Mesendoderm (in vitro differentiated cells): ENCODE measurements at regions not wholly inside any gene's neighbourhood (a gene's known extent, or its start where the extent isn't known, plus 50 kb on each side); places are given as distances from the start of the nearest gene placed in this dataset.
"Not testable (repeated sequence)": the region's sequence is repeated elsewhere in the genome, so short reads cannot be mapped to it uniquely, and the experiment has no call there.

ENCODE experiments used
- DNase-seq: peaks from one replicate; pipeline ENCODE4 v3.0.0; 2013
- H2AK5ac ChIP-seq: 2 replicates; pipeline ENCODE4 v1.6.1; 2013; ENCODE audit warnings: low read length, inconsistent platforms
- H2BK120ac ChIP-seq: 2 replicates; pipeline ENCODE4 v1.6.1; 2013; ENCODE audit warnings: low read depth, mild to moderate bottlenecking, low read length, moderate library complexity, mixed read lengths
- H2BK15ac ChIP-seq: replicated peaks from 2 replicates; pipeline ENCODE4 v1.6.1; 2013; ENCODE audit warnings: low read depth, mild to moderate bottlenecking, moderate library complexity
- H2BK5ac ChIP-seq: 2 replicates; pipeline ENCODE4 v1.6.1; 2013; ENCODE audit warnings: low read length, inconsistent platforms
- H3K18ac ChIP-seq: 2 replicates; pipeline ENCODE4 v1.6.1; 2013; ENCODE audit warnings: mild to moderate bottlenecking, low read length, mixed read lengths
- H3K23ac ChIP-seq: one replicate; pipeline ENCODE4 v1.6.1; 2013; ENCODE audit warnings: low read length
- H3K27ac ChIP-seq: 2 replicates; pipeline ENCODE4 v1.5.1; 2013; ENCODE audit warnings: low read depth, mild to moderate bottlenecking, inconsistent platforms, low read length, moderate library complexity
- H3K27me3 ChIP-seq: 2 replicates; pipeline ENCODE4 v1.6.1; 2013; ENCODE audit warnings: low read length, control low read depth, mild to moderate bottlenecking, inconsistent platforms; ENCODE audit not compliant: insufficient read depth, poor library complexity
- H3K36me3 ChIP-seq: 2 replicates; pipeline ENCODE4 v1.6.1; 2013; ENCODE audit warnings: low read length, inconsistent platforms; ENCODE audit not compliant: control insufficient read depth, insufficient read depth
- H3K4ac ChIP-seq: one replicate; pipeline ENCODE4 v1.6.1; 2013; ENCODE audit warnings: low read depth, mild to moderate bottlenecking, low read length, moderate library complexity
- H3K4me1 ChIP-seq: 2 replicates; pipeline ENCODE4 v1.6.1; 2013; ENCODE audit warnings: low read depth, low read length, inconsistent platforms; ENCODE audit not compliant: control insufficient read depth
- H3K4me2 ChIP-seq: 2 replicates; pipeline ENCODE4 v1.6.1; 2013; ENCODE audit warnings: low read length
- H3K4me3 ChIP-seq: 2 replicates; pipeline ENCODE4 v1.5.1; 2013; ENCODE audit warnings: mild to moderate bottlenecking, low read length
- H3K56ac ChIP-seq: one replicate; pipeline ENCODE4 v1.6.1; 2013; ENCODE audit warnings: low read length
- H3K79me1 ChIP-seq: 2 replicates; pipeline ENCODE4 v1.6.1; 2013; ENCODE audit warnings: low read length, inconsistent platforms
- H3K79me2 ChIP-seq: 2 replicates; pipeline ENCODE4 v1.6.1; 2013; ENCODE audit warnings: mild to moderate bottlenecking, low read length; ENCODE audit not compliant: control insufficient read depth, insufficient read depth
- H3K9ac ChIP-seq: 2 replicates; pipeline ENCODE4 v1.6.1; 2013; ENCODE audit warnings: low read length, inconsistent platforms
- H4K5ac ChIP-seq: one replicate; pipeline ENCODE4 v1.6.1; 2013; ENCODE audit warnings: low read length
- H4K8ac ChIP-seq: one replicate; pipeline ENCODE4 v1.6.1; 2013; ENCODE audit warnings: low read depth, mild to moderate bottlenecking, control low read depth, low read length, moderate library complexity
- WGBS: extraction: QIAGEN DNeasy Blood & Tissue Kit; methylation state at CpG from one replicate; pipeline ENCODE4 v1.1.7; 2013; ENCODE audit warnings: low lambda C conversion rate, missing lambda C conversion rate; ENCODE audit not compliant: insufficient coverage; ENCODE audit errors: extremely low coverage; 5-methylcytosine and 5-hydroxymethylcytosine counted together

- no peak overlapping the region for H2BK120ac ChIP-seq
- H4K8ac ChIP-seq = no peak overlapping the region
- no peak overlapping the region for H3K18ac ChIP-seq
- no CpG with 5 or more reads among the region's 1 CpG for WGBS
- H3K27ac ChIP-seq = no peak overlapping the region
- no peak overlapping the region for H3K23ac ChIP-seq
- H3K4me3 ChIP-seq = no peak overlapping the region
- H3K79me1 ChIP-seq = no peaks in the 10 kb centered on the region
- H3K79me2 ChIP-seq = no peaks in the 10 kb centered on the region
- no peak overlapping the region for H3K56ac ChIP-seq
- H3K27me3 ChIP-seq = no peaks in the 10 kb centered on the region
- no peak overlapping the region for H2BK15ac ChIP-seq
- H2AK5ac ChIP-seq = no peak overlapping the region
- no peak overlapping the region for H3K9ac ChIP-seq
- H3K4ac ChIP-seq = no peak overlapping the region
- H3K4me2 ChIP-seq = no peak overlapping the region
- no peak overlapping the region for H2BK5ac ChIP-seq
- no peak for DNase-seq
- H4K5ac ChIP-seq = no peak overlapping the region
- H3K4me1 ChIP-seq = no peaks in the 10 kb centered on the region
- no peaks in the 10 kb centered on the region for H3K36me3 ChIP-seq
These were observed 152.6 kb upstream of the EPHA4 start for GRCh38 chr2:221724631-221725203.

GRCh38 chr2:221724117-221724516 is 152.0 kb upstream of the EPHA4 start:
- not testable (repeated sequence) for DNase-seq, H3K9ac ChIP-seq, H2BK15ac ChIP-seq, H4K8ac ChIP-seq, H3K27me3 ChIP-seq, H3K4me3 ChIP-seq, H2AK5ac ChIP-seq, H3K79me1 ChIP-seq, H2BK5ac ChIP-seq, H3K18ac ChIP-seq, H3K4ac ChIP-seq, H3K23ac ChIP-seq, H4K5ac ChIP-seq, H3K4me1 ChIP-seq, H2BK120ac ChIP-seq, H3K56ac ChIP-seq, H3K79me2 ChIP-seq, H3K36me3 ChIP-seq, H3K27ac ChIP-seq, H3K4me2 ChIP-seq
- no CpG with 5 or more reads among the region's 1 CpG for WGBS

- no peak overlapping the region for H3K4me2 ChIP-seq
- H4K8ac ChIP-seq = no peak overlapping the region
- no peak for DNase-seq
- no peak overlapping the region for H2BK120ac ChIP-seq
- H3K4ac ChIP-seq = no peak overlapping the region
- no peak overlapping the region for H3K23ac ChIP-seq
- no peak overlapping the region for H3K56ac ChIP-seq
- H4K5ac ChIP-seq = no peak overlapping the region
- no peaks in the 10 kb centered on the region for H3K79me2 ChIP-seq
- H3K18ac ChIP-seq = no peak overlapping the region
- H3K36me3 ChIP-seq = no peaks in the 10 kb centered on the region
- no peak overlapping the region for H2AK5ac ChIP-seq
- H2BK15ac ChIP-seq = no peak overlapping the region
- no peak overlapping the region for H3K27ac ChIP-seq
- no CpG with 5 or more reads among the region's 10 CpGs for WGBS
- H3K27me3 ChIP-seq = no peaks in the 10 kb centered on the region
- no peak overlapping the region for H3K4me3 ChIP-seq
- no peak overlapping the region for H3K9ac ChIP-seq
- H3K79me1 ChIP-seq = no peaks in the 10 kb centered on the region
- no peaks in the 10 kb centered on the region for H3K4me1 ChIP-seq
- no peak overlapping the region for H2BK5ac ChIP-seq
These were observed 144.6 kb upstream of the EPHA4 start for GRCh38 chr2:221716426-221717303.

GRCh38 chr2:221715523-221716247 is 143.6 kb upstream of the EPHA4 start:
- no peak overlapping the region for H2AK5ac ChIP-seq
- no peak overlapping the region for H4K5ac ChIP-seq
- no peak overlapping the region for H3K27ac ChIP-seq
- no peak overlapping the region for H3K9ac ChIP-seq
- no peak for DNase-seq
- no peak overlapping the region for H2BK120ac ChIP-seq
- H3K4me1 ChIP-seq = peaks cover 3% of the 10 kb centered on the region
- no peaks in the 10 kb centered on the region for H3K27me3 ChIP-seq
- WGBS = no CpG with 5 or more reads among the region's 6 CpGs
- no peak overlapping the region for H3K4me2 ChIP-seq
- no peak overlapping the region for H3K23ac ChIP-seq
- no peak overlapping the region for H2BK5ac ChIP-seq
- H3K18ac ChIP-seq = no peak overlapping the region
- H3K4ac ChIP-seq = no peak overlapping the region
- no peaks in the 10 kb centered on the region for H3K79me2 ChIP-seq
- no peak overlapping the region for H4K8ac ChIP-seq
- no peak overlapping the region for H3K56ac ChIP-seq
- no peak overlapping the region for H2BK15ac ChIP-seq
- no peaks in the 10 kb centered on the region for H3K79me1 ChIP-seq
- no peaks in the 10 kb centered on the region for H3K36me3 ChIP-seq
- H3K4me3 ChIP-seq = no peak overlapping the region

- no peak overlapping the region for H2BK120ac ChIP-seq
- H3K27ac ChIP-seq = no peak overlapping the region
- H2BK5ac ChIP-seq = no peak overlapping the region
- no CpG with 5 or more reads among the region's 3 CpGs for WGBS
- H3K4ac ChIP-seq = no peak overlapping the region
- no peak for DNase-seq
- H3K4me2 ChIP-seq = no peak overlapping the region
- no peak overlapping the region for H3K9ac ChIP-seq
- no peaks in the 10 kb centered on the region for H3K27me3 ChIP-seq
- no peak overlapping the region for H3K4me3 ChIP-seq
- no peak overlapping the region for H4K5ac ChIP-seq
- no peak overlapping the region for H3K18ac ChIP-seq
- no peaks in the 10 kb centered on the region for H3K36me3 ChIP-seq
- no peak overlapping the region for H3K56ac ChIP-seq
- peaks cover 3% of the 10 kb centered on the region for H3K4me1 ChIP-seq
- no peak overlapping the region for H2AK5ac ChIP-seq
- H3K23ac ChIP-seq = no peak overlapping the region
- no peak overlapping the region for H2BK15ac ChIP-seq
- H3K79me1 ChIP-seq = no peaks in the 10 kb centered on the region
- no peaks in the 10 kb centered on the region for H3K79me2 ChIP-seq
- H4K8ac ChIP-seq = no peak overlapping the region
These were observed 138.6 kb upstream of the EPHA4 start for GRCh38 chr2:221710744-221711143.
